ENCODE measurements at regions not wholly inside any gene's neighbourhood (a gene's known extent, or its start where the extent isn't known, plus 50 kb on each side); places are given as distances from the start of the nearest gene placed in this dataset.

GRCh38 chr6:54706391-54706790 is 140.2 kb upstream of the FAM83B start:
- no peak overlapping the region for H3K27ac Mint-ChIP-seq
- no peaks in the 10 kb centered on the region for H3K27me3 ChIP-seq (ENCODE audit: insufficient read depth)

More at GRCh38 chr6:54706391-54706790, 140.2 kb upstream of the FAM83B start:
- Histone ChIP-seq H3K9me2 (ENCODE audit: insufficient read depth) (no peaks in the 10 kb centered on the region; the same call in 1 of the 2 replicates), H3K4me3 (no peak overlapping the region), H3K27ac (ENCODE audit: low read depth) (no peak overlapping the region), H3K4me1 (ENCODE audit: insufficient read depth) (peaks cover 41% of the 10 kb centered on the region), H3F3A (replicated peaks; ENCODE audit: low read depth) (no peaks in the 10 kb centered on the region), H2AFZ (no peak overlapping the region), H3K79me2 (replicated peaks; ENCODE audit: insufficient read depth) (no peaks in the 10 kb centered on the region), H4K20me1 (replicated peaks; ENCODE audit: insufficient read depth) (no peaks in the 10 kb centered on the region), H3K4me2 (peak overlapping the region; percentile 29), H3K36me3 (ENCODE audit: insufficient read depth) (no peaks in the 10 kb centered on the region)
- Mint-ChIP-seq H3K4me1 (peaks cover 22% of the 10 kb centered on the region), H3K9me3 (no peaks in the 10 kb centered on the region), H3K36me3 (ENCODE audit: low read depth) (no peaks in the 10 kb centered on the region), H3K27me3 (ENCODE audit: insufficient read depth, low read depth, poor library complexity) (no peaks in the 10 kb centered on the region), H3K4me3 (no peak overlapping the region)
- ATAC-seq (no peak), DNase-seq (ENCODE audit: low spot score) (no peak)
- TF ChIP-seq ETS1 (IDR thresholded peaks at IDR 0.05) (no peak), REST (IDR thresholded peaks at IDR 0.05; ENCODE audit: unreplicated experiment) (no peak), CREB1 (CRISPR knock-in tag; IDR thresholded peaks at IDR 0.05; ENCODE audit: low read depth) (no peak), NANOG (IDR thresholded peaks at IDR 0.05; ENCODE audit: borderline replicate concordance) (no peak), JUNB (IDR thresholded peaks at IDR 0.05; ENCODE audit: unreplicated experiment) (no peak), CTCF (conservative IDR thresholded peaks at IDR 0.05; ENCODE audit: low read depth in 2 of 2) (no peak), ZNF114 (CRISPR knock-in tag; IDR thresholded peaks at IDR 0.05) (no peak), ZNF331 (CRISPR knock-in tag; IDR thresholded peaks at IDR 0.05; ENCODE audit: low read depth) (no peak), POLR2AphosphoS5 (IDR thresholded peaks at IDR 0.05; ENCODE audit: low read depth) (no peak)
- TF ChIP-seq, protein P1, sequence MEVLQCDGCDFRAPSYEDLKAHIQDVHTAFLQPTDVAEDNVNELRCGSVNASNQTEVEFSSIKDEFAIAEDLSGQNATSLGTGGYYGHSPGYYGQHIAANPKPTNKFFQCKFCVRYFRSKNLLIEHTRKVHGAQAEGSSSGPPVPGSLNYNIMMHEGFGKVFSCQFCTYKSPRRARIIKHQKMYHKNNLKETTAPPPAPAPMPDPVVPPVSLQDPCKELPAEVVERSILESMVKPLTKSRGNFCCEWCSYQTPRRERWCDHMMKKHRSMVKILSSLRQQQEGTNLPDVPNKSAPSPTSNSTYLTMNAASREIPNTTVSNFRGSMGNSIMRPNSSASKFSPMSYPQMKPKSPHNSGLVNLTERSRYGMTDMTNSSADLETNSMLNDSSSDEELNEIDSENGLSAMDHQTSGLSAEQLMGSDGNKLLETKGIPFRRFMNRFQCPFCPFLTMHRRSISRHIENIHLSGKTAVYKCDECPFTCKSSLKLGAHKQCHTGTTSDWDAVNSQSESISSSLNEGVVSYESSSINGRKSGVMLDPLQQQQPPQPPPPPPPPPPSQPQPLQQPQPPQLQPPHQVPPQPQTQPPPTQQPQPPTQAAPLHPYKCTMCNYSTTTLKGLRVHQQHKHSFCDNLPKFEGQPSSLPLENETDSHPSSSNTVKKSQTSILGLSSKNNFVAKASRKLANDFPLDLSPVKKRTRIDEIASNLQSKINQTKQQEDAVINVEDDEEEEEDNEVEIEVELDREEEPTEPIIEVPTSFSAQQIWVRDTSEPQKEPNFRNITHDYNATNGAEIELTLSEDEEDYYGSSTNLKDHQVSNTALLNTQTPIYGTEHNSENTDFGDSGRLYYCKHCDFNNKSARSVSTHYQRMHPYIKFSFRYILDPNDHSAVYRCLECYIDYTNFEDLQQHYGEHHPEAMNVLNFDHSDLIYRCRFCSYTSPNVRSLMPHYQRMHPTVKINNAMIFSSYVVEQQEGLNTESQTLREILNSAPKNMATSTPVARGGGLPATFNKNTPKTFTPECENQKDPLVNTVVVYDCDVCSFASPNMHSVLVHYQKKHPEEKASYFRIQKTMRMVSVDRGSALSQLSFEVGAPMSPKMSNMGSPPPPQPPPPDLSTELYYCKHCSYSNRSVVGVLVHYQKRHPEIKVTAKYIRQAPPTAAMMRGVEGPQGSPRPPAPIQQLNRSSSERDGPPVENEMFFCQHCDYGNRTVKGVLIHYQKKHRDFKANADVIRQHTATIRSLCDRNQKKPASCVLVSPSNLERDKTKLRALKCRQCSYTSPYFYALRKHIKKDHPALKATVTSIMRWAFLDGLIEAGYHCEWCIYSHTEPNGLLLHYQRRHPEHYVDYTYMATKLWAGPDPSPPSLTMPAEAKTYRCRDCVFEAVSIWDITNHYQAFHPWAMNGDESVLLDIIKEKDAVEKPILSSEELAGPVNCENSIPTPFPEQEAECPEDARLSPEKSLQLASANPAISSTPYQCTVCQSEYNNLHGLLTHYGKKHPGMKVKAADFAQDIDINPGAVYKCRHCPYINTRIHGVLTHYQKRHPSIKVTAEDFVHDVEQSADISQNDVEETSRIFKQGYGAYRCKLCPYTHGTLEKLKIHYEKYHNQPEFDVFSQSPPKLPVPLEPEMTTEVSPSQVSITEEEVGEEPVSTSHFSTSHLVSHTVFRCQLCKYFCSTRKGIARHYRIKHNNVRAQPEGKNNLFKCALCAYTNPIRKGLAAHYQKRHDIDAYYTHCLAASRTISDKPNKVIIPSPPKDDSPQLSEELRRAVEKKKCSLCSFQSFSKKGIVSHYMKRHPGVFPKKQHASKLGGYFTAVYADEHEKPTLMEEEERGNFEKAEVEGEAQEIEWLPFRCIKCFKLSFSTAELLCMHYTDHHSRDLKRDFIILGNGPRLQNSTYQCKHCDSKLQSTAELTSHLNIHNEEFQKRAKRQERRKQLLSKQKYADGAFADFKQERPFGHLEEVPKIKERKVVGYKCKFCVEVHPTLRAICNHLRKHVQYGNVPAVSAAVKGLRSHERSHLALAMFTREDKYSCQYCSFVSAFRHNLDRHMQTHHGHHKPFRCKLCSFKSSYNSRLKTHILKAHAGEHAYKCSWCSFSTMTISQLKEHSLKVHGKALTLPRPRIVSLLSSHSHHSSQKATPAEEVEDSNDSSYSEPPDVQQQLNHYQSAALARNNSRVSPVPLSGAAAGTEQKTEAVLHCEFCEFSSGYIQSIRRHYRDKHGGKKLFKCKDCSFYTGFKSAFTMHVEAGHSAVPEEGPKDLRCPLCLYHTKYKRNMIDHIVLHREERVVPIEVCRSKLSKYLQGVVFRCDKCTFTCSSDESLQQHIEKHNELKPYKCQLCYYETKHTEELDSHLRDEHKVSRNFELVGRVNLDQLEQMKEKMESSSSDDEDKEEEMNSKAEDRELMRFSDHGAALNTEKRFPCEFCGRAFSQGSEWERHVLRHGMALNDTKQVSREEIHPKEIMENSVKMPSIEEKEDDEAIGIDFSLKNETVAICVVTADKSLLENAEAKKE (CRISPR knock-in tag; IDR thresholded peaks at IDR 0.05), result no peak
